Vagina (tissue), 2 donors: ENCODE measurements at regions not wholly inside any gene's neighbourhood (a gene's known extent, or its start where the extent isn't known, plus 50 kb on each side); places are given as distances from the start of the nearest gene placed in this dataset.

Source experiments
- DNase-seq, 2 donors: peaks; one replicate each; pipeline ENCODE4 v3.0.0-alpha.2; 2017; ENCODE audit errors: extremely low spot score in 2 of 2
- H3K27ac ChIP-seq: fragments of 200-600 bp; sonication (generic); one replicate; pipeline ENCODE4 v1.5.1; 2019
- H3K27me3 ChIP-seq: fragments of 200-600 bp; sonication (generic); one replicate; pipeline ENCODE4 v1.5.1; 2019
- H3K36me3 ChIP-seq, 2 donors: fragments of 200-600 bp; sonication (generic); one replicate each; pipeline ENCODE4 v1.5.1; 2017 to 2019
- H3K4me1 ChIP-seq: fragments of 200-600 bp; sonication (generic); one replicate; pipeline ENCODE4 v1.5.1; 2019
- H3K4me3 ChIP-seq, 2 donors: fragments of 200-600 bp; sonication (generic); 1 replicate in 1 of 2; 2 replicates in 1 of 2; pipeline ENCODE4 v1.5.1; 2016 to 2019
- H3K9me3 ChIP-seq: fragments of 200-600 bp; sonication (generic); one replicate; pipeline ENCODE4 v1.5.1; 2019
- CTCF ChIP-seq, 3 experiments: fragments of 450-650 bp in 2 of 3; fragments of 200-600 bp in 1 of 3; sonication (generic) in 1 of 3; IDR thresholded peaks; one replicate each; pipeline ENCODE4 v1.5.1; 2017 to 2019; ENCODE audit warnings: antibody characterized with exemption in 3 of 3, mild to moderate bottlenecking in 2 of 3, moderate library complexity in 2 of 3
- POLR2A ChIP-seq, 2 donors: fragments of 450-650 bp; IDR thresholded peaks; one replicate each; pipeline ENCODE4 v1.6.1; 2017; ENCODE audit warnings: antibody characterized with exemption in 2 of 2, mild to moderate bottlenecking in 2 of 2, moderate library complexity in 2 of 2
- POLR2AphosphoS5 ChIP-seq, 2 donors: sonication (generic); formaldehyde crosslinking; IDR thresholded peaks; one replicate each; pipeline ENCODE4 v1.9.0; 2017; ENCODE audit warnings: antibody characterized with exemption in 2 of 2, mild to moderate bottlenecking in 2 of 2, low read depth in 1 of 2; ENCODE audit not compliant: insufficient read depth in 1 of 2
- intact Hi-C: fragments of 100-400 bp; cut with DNase I; formaldehyde crosslinking; loops from one replicate; pipeline ENCODE4 v1.15.1; 2023

DNA sequence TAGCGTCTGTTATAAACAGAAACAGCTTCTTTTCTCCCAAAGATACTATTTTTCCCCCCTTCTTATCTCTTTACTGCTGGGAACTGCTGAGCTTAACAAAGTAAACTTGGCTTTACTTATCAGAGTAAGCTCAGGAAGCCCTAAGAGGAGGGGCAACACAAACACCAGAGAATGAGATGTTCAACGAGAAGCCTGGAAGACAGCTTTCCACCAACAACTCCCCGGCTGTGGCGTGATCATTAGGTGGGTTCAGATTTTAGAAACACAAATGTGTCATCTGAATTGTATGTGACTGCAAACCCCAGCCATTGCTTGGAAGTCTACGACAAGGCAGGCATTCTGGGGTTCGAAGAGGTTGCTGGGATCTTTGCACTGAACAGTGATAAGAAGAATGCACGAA lies 181.2 kb upstream of the ESRRG start:
- Histone ChIP-seq H3K4me3 (no peak overlapping the region), H3K36me3 (no peaks in the 10 kb centered on the region), H3K27me3 (no peaks in the 10 kb centered on the region), H3K4me1 (no peaks in the 10 kb centered on the region), H3K9me3 (no peaks in the 10 kb centered on the region), H3K27ac (no peak overlapping the region)
- DNase-seq: no peak
- TF ChIP-seq POLR2AphosphoS5 (IDR thresholded peaks at IDR 0.05; ENCODE audit: insufficient read depth in 1 of 2, low read depth in 1 of 2) (no peak), CTCF (IDR thresholded peaks at IDR 0.05) (no peak), POLR2A (IDR thresholded peaks at IDR 0.05) (no peak)
- intact Hi-C loops: no loop called here

DNA sequence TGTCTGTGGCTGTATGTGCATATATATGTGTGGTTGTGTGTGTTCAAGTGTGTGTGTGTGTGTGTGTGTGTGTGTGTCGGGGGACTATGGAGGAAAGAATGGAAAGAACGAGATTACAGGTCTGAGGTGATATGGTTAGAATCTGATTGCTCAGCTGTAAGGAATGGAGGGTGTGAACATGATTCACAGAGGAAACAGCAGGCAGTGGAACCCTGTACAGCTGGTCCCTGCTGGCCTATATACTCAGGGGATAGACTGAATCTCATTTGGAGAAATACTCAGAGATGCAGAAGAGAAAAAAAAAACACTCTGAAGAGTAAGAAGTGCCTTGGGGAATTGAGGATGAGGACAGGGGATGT lies 180.1 kb upstream of the ESRRG start:
- H3K4me1 ChIP-seq: no peaks in the 10 kb centered on the region
- TF ChIP-seq POLR2AphosphoS5 (IDR thresholded peaks at IDR 0.05; ENCODE audit: insufficient read depth in 1 of 2, low read depth in 1 of 2) (no peak), POLR2A (IDR thresholded peaks at IDR 0.05) (no peak), CTCF (IDR thresholded peaks at IDR 0.05) (no peak)
- no peak overlapping the region for H3K4me3 ChIP-seq
- no peaks in the 10 kb centered on the region for H3K9me3 ChIP-seq
- no peaks in the 10 kb centered on the region for H3K27me3 ChIP-seq
- DNase-seq: no peak
- no peak overlapping the region for H3K27ac ChIP-seq
- H3K36me3 ChIP-seq: no peaks in the 10 kb centered on the region
- intact Hi-C loops: no loop called here

DNA sequence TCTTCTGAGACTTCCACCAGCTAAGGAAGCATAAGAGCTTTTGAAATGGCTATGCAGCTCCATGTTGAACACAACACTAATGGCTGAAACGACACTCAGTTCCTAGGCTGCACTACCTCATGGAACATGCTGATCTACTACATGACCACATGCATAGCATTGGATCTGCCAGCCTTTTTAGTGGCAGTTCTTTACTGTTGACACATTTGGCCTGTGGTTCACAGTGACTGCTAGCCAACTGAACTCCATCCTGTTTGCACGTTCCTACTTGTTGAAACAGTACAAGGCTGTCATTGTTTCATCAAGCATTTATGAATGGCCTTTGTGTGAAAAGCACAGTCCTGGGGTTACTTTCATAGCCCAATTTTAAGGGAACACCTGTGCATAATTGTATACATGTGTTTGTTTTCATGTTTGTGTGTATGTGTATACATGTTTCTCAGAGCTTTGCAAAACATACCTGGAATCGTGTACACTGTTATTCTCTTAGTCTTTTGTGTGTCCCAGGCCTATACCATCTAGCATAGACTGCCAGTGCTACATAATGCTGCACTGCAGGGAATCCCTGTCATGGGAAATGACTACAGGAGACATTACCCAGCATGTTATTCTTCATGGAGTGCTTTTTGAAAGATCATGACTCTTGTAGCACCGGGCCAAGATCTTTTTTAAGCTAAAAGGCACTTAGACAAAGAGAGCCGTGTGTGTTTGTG lies 179.6 kb upstream of the ESRRG start:
- Histone ChIP-seq H3K36me3 (no peaks in the 10 kb centered on the region), H3K4me3 (no peak overlapping the region), H3K4me1 (no peaks in the 10 kb centered on the region), H3K27ac (no peak overlapping the region), H3K27me3 (no peaks in the 10 kb centered on the region), H3K9me3 (no peaks in the 10 kb centered on the region)
- TF ChIP-seq POLR2AphosphoS5 (IDR thresholded peaks at IDR 0.05; ENCODE audit: insufficient read depth in 1 of 2, low read depth in 1 of 2) (peak in 1 of 2 donors; percentile 19), CTCF (IDR thresholded peaks at IDR 0.05) (no peak)
- no peak for DNase-seq
- intact Hi-C loops: no loop called here

GRCh38 chr1:216900116-216900620 lies 176.9 kb upstream of the ESRRG start:
- TF ChIP-seq POLR2AphosphoS5 (IDR thresholded peaks at IDR 0.05; ENCODE audit: insufficient read depth in 1 of 2, low read depth in 1 of 2): no peak
- Histone ChIP-seq H3K27me3 (no peaks in the 10 kb centered on the region), H3K27ac (no peak overlapping the region), H3K9me3 (no peaks in the 10 kb centered on the region), H3K36me3 (no peaks in the 10 kb centered on the region), H3K4me3 (no peak overlapping the region), H3K4me1 (no peaks in the 10 kb centered on the region)
- DNase-seq: no peak
- intact Hi-C loops: no loop called here

DNA sequence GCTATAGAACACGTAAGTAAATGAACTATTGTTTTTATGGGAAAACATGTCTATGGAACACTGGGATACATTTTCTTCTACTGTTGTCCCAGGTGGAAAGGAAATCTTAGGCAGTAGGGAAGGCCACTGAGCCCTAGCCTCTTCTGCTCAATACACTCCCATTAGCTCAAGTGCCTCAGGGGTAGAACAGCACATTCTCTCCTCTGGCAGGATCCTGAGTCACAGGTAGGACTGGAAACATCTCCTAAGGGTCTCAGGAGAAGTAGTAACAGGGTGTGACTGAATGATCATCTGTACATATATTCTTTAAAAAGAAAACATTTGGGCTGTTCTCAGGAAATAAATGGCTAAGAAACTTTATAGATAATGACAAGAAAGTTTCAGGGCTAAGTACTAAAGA lies 175.6 kb upstream of the ESRRG start:
- H3K27me3 ChIP-seq: no peaks in the 10 kb centered on the region

More for the DNA sequence above, 175.6 kb upstream of the ESRRG start:
- Histone ChIP-seq H3K4me3 (no peak overlapping the region), H3K9me3 (no peaks in the 10 kb centered on the region), H3K4me1 (no peaks in the 10 kb centered on the region), H3K27ac (no peak overlapping the region), H3K36me3 (no peaks in the 10 kb centered on the region)
- intact Hi-C loops: no loop called here
- DNase-seq: no peak
- TF ChIP-seq CTCF (IDR thresholded peaks at IDR 0.05) (no peak), POLR2A (IDR thresholded peaks at IDR 0.05) (no peak)
